ENCODE measurements at regions not wholly inside any gene's neighbourhood (a gene's known extent, or its start where the extent isn't known, plus 50 kb on each side); places are given as distances from the start of the nearest gene placed in this dataset.
"Not testable (repeated sequence)": the region's sequence is repeated elsewhere in the genome, so short reads cannot be mapped to it uniquely, and the experiment has no call there.

DNA sequence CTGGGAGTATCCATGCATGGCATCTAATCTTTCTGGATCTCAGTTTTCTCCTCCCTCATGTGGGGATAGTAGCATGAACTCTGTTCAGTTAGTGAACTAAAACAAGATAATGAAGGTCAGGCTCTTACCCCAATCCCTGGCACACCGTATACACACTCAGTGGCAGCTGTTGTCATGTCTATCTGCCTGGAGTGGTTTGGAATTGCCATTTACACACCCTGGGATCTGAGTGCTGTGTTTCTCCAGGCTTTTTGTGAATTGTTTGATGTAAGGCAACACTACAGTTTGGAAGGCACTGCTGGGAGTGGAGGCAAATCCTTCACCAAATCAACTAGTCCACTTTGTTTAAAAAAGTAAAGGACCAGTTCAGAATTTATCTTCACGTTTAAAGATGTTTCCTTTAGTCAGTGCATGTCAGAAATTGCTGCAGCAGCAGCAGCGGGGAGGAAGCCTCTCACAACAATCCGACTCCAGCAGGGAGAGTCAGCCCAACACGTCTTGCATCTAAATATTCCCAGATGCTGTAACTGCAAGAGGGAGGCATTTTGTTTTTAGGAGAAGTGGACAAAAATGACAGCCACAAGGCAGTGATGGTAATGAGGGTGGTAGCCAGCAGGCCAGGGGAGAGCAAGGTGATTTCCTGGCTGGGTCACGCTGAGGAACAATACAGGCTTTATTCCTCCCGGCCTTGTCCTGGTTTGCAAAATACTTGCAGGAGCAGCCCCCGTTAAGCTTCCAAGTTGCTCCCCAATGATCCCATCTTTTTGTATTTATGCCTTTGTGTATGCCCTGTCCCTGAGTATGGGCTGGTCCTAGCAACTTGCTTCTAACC lies 128.5 kb upstream of the LRIG1 start:
- FAIRE-seq (no peak), DNase-seq (ENCODE audit: low spot score) (no peak)

DNA sequence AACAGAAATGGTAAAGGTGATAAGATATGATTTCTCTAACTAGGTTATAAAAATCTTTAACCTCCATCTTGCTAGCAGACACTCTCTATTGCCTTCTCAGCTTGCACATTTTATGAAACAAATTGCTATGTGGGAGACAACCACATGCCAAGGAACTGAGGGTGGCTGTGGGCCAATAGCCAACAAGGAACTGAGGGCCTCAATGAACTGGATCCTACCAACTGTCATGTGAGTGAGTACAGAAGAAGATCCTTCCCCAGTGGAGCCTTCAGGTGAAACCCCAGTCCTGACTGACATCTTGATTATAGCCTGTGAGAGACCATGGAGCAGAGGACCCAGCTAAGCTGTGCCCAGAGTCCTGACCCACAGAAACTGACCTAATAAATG lies 129.2 kb upstream of the LRIG1 start:
- FAIRE-seq, result no peak
- DNase-seq (ENCODE audit: low spot score), result no peak

DNA sequence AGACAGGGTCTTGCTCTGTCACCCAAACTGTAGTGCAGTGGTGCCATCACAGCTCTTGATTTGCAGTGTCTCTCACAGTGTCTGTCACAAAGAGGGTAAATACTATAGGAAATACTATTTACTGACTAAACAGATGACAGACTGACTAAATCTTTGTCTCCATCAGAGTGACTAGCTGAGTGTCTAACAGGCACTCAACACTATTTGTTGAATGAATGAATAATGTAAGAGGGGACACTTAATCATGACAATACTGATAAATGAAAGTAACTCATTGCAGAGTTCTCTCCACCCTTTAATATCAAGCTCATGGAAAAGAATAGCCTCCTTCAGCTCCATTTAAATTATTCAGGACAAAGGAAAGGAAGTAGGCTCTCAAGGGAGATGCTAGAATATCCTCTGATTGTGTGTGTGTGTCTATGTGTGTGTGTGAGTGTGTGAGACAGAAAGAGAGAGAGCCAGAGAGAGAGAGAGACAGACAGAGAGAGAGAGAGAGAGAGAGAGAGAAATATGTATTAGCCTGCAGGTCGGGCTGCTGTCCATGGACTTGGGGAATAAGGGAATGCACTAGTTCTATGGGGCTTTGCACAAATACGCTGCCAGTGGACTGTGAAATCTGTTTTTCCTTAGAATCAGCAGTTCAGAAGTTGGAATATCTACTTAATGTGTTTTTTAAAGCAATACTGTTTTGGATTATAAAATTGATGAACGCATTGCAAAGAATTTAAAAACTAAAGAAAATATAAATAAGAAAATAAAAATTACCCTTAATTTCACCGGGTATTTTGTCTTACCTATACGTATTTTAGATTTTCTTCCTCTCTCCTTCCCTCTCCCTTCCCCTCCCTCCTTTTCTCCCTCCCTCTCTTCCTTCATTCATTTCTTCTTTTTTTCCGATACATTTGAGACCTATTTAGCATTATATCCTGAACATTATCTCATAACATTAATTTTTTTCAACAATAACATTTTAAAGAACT lies 132.9 kb upstream of the LRIG1 start:
- FAIRE-seq (no peak), DNase-seq (ENCODE audit: low spot score) (no peak)

DNA sequence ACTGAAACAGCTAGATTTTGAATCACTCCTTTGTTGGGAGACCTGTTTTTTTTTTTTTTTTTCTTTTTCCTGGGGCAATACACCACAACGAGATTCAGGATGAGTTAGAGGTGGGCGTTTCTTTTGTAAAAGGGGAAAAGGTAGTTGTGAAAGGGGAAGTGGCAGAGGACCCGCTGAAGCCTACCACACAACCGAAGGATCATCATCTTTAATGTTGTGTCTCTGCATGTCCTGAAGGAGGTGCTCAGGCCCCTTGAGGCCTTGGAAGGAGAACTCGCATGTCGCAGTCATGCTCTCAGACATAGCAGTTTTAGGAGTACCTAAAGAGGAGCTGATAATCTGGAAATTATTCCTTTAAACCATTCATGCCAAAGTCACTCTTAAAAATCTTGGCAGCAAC lies 137.9 kb upstream of the LRIG1 start:
- no peak for DNase-seq (ENCODE audit: low spot score)
- no peak for FAIRE-seq

DNA sequence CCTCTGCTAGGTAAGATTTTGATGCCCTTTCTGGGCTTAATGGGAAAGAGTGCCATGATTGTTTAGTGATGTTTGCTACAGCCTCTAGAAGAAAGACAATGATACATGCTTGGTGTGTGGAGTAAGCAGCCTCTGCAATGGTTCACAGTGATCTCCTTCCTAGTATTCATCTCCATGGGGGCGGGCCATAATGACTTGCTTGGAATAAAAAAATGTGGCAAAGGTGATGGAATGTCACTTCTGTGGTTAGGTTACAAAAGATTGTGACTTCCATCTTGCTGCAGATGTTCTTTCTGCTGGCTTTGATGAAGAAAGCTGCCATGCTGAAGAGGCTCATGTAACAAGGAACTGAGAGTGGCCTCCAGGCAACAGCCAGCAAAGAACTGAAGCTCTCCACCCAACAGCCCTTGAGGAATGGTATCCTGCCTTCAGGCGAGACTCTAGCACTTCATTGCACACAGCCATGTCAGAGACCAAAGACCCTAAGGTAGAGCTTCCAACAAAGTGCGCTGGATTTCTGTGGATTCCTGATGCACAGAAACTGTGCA lies 139.1 kb upstream of the LRIG1 start:
- DNase-seq (ENCODE audit: low spot score) (no peak), FAIRE-seq (no peak)

DNA sequence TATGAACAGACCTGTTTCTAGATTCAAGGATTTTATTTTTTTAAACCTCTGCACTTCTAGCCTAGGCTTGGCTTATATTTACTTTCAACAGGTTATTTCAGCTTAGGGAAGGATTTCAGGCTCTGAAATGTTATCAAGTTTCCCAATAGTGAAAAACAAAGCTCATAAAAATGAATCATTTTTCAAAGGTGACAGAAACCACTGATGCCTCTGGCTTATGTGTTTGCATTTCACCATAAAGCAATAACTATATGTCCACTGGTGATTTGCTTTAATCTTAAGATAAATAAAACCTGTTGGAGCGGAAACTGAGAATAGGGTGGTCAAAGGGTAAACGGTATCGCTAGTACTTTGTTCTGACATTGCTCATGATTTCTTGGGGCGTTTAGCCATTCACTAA lies 141.2 kb upstream of the LRIG1 start:
- FAIRE-seq (no peak), DNase-seq (ENCODE audit: low spot score) (no peak)

DNA sequence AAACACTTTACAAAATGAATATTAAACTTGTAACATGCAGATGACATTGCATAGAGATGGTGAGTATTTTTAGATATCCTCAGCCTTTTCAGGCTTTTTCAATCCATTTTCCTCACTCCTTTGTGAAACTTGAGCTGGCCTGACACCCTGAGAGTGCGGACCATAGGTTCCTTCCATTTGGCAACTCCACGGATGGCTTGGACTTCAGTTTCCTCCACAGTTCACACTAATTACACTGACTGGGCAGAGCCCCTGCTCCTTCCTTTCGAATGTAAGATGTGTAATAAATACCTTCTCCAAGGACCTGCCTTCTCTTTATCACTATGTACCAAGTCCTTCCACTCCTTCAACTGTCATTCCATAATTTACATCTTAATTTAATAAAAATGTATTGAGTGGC lies 141.7 kb upstream of the LRIG1 start:
- FAIRE-seq (no peak), DNase-seq (ENCODE audit: low spot score) (no peak)

DNA sequence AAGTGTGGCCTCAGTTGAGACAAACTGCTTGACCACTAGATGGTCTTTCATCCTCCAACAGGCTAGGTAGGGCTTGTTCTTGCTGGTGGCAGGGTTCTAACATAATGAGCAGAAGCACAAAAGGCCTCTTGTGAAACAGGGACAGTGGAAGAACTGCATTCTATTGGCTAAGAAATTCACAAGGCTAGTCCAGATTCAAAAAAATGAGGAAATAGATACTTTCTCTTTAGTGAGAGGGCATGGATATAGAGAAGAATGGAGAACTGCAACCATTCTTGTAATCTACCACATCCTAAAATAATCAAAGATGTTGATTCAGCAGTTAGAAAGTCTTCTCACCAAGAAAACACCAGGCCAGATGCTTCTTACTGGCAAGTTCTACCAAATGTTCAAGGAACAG lies 143.7 kb upstream of the LRIG1 start:
- DNase-seq (ENCODE audit: low spot score) (no peak), FAIRE-seq (no peak)

DNA sequence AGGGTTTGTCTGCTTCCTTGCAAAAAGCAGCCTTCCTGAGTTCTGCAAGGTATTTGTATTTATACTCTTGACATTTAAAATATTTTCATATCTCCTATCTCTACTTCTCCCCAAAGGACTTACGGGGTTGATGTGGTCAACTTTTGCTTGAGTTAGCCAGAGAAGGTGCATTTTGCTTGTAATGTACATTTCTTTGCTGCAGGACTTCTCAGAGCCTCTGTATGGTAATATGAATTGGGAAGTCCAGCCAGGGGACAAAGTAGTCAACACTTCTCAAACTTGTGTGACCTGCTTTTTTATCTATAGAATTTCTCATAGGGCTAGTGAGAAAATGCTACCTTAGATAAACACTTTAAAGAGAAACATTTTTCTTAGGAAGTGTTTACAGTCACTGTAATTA lies 148.2 kb upstream of the LRIG1 start:
- FAIRE-seq (no peak), DNase-seq (ENCODE audit: low spot score) (no peak)

DNA sequence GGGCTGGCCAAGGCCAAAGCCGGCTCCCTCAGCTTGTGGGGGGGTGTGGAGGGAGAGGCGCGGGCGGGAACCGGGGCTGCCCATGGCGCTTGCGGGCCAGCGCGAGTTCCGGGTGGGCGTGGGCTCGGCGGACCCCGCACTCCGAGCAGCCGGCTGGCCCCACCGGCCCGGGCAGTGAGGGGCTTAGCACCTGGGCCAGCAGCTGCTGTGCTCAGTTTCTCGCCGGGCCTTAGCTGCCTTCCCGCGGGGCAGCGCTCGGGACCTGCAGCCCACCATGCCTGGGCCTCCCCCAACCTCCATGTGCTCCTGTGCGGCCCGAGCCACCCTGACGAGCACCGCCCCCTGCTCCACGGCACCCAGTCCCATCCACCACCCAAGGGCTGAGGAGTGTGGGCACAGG lies 150.7 kb upstream of the LRIG1 start:
- FAIRE-seq; DNase-seq (ENCODE audit: low spot score): not testable (repeated sequence)

DNA sequence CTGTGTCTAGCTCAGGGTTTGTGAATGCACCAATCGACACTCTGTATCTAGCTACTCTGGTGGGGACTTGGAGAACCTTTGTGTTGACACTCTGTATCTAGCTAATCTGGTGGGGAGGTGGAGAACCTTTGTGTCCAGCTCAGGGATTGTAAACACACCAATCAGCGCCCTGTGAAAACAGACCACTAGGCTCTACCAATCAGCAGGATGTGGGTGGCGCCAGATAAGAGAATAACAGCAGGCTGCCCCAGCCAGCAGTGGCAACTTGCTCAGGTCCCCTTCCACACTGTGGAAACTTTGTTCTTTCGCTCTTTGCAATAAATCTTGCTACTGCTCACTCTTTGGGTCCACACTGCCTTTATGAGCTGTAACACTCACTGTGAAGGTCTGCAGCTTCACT lies 151.3 kb upstream of the LRIG1 start:
- not testable (repeated sequence) for FAIRE-seq

DNA sequence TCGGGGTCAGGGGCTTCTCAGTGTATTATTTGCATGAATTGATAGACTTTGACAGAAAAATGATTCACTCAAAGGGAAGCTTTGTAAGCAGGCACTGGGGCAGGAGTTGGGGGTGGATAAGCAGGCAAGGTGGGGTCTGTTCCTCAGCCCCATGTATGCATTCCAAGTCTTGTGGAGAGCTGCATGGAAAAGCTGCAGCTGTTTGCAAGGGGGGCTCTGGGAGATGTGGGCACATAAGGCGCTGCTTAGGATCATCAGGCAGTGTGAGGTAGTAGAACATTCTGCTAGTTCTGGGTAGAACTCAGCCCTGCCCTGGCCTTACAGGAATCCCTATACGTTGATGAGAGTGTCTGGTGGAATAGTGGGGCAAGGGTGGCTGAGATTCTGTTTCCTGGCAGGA lies 154.2 kb upstream of the LRIG1 start:
- DNase-seq (ENCODE audit: low spot score) (no peak), FAIRE-seq (no peak)

More for the DNA sequence above, 151.3 kb upstream of the LRIG1 start:
- DNase-seq (ENCODE audit: low spot score), result not testable (repeated sequence)

DNA sequence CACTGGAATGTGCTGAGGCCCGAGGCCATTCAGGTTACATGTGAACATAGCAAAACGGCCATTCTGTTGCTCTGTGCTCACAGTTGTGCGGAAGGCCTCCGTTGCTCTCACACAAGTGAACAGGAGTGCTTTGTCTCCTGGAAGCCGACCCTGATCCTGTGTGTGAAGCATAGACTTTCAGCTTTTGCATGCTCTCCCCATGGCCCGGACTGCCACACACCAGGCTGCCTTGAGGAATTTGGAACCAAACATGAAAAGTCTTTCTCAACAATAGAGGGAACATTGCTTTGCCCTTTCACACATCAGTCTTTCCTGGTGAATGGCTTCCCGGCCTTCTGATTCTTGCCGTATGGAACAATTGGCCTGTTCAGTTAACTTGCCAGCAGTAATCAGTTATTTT lies 154.8 kb upstream of the LRIG1 start:
- FAIRE-seq, result no peak
- DNase-seq (ENCODE audit: low spot score), result no peak

DNA sequence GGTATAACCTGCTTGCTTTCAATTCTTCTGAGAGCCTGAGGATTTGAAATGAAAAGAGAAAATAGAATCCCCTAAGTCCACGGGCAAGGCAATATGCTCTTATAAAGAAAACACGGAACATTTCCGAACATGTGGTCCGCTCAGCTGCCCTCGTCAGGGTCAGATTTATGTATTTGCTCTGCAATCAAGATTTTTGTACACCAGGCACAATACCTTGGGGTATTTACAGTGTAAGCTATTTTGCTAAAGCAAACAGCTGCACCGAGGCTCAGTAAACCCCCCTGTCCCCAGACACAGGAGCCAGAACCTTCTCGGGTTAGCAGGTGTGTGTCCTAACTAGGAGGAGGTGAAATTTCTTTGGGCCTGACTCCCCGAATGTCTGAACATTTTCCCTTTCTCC lies 155.8 kb upstream of the LRIG1 start:
- DNase-seq (ENCODE audit: low spot score) (no peak), FAIRE-seq (no peak)

DNA sequence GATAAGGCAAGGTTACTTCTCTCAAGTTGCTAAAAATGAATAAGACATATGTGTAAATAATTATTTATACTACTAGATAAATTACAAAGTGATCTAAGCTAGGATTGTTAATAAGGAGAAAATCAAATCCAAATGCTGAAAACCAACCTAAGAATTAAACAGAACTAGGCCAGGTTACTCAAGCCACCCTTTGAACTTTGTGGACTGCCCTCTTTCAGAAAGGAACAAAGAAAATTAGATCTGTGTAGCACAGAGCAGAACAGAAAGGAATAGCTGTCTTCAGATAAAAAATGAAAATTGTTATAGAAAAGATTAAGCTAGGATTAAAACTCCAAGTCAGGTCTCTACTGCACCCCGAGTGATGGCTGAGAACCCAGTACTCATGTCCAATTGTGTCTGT lies 158.2 kb upstream of the LRIG1 start:
- FAIRE-seq (no peak), DNase-seq (ENCODE audit: low spot score) (no peak)

DNA sequence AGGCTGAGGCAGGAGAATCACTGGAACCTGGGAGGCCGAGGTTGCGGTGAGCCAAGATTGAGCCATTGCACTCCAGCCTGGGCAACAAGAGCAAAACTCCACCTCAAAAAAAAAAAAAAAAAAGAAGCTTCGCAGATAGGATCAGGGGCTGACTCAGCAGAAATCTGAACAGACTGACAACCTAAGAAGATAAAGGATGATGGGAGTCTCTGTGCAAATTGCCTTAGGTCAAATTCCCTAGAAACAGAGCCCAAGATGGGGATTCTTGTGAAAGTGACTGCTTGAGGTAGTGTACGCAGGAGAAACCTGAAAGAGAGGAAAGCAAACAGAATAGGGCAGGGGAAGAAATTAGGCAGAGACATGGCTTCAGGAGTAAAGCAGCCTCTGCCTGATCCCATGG lies 160.8 kb upstream of the LRIG1 start:
- FAIRE-seq (no peak), DNase-seq (ENCODE audit: low spot score) (no peak)

DNA sequence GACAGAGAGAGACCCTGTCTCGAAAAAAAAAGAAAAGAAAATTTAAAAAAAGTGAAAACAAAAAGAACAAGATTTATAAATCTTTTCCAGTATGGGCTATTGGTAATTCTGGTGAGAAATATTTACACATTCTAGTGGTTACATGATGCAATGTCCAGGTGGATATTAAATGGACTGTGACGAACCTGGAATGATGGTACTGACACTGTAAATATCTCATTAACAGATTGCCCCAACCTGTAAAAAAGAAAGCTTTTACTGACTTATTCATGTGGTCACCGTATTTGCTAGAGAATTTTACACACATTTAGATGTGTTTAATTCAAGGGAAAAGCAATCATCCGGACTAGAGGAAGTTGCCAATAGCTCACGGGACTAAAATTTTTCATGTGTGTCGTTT lies 162.1 kb upstream of the LRIG1 start:
- FAIRE-seq, result no peak
- no peak for DNase-seq (ENCODE audit: low spot score)

DNA sequence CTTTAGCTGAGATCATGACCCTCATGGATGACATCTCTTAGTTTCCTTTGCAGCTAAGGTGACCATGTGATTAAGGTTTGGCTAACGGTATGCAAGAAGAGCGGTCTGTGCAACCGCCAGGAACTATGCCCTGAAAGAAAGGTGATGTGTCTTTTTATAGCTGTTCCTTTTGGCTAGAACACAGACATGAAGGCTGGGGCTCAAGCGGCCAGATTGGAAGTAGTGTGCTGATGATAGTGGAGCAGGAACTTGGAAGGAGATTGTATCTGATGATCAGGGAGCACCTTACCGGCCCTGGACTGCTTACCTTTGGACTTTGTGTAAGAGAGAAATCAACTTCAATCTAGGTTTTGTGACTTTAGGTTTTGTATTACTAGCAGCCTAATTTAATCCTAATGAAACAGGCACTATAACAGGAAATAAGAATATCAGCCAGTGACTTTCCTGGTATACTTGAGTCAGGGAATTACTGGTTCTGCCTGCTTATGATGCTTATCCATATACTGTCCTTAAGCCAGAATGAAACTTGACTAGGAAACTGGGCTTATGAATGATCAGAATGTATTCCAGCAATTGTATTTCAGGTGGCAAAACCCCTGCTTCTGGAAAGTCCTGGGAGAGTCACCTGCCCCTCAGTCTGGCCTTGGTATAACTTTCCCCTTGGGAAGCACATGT lies 164.3 kb upstream of the LRIG1 start:
- FAIRE-seq, result peak; percentile 32

DNA sequence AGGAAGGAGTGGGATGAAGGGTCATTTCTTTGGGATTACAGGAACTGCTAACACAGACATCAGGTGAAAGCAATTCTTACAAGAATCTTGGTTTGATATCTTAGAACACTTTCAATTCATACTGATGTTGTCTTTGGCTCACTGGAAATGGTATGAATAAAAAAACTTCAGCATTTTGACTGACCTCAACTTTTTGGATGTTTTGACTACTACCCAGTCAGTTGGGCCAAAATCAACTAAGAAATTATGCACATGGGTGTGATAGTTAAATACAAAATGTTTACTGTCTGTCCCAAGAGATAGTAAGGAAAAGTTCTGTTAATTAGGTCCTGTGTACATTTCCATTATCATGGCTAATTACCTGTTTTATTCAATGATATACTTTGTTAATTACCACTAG lies 165.5 kb upstream of the LRIG1 start:
- DNase-seq (ENCODE audit: low spot score) (no peak), FAIRE-seq (no peak)

More for the DNA sequence above, 164.3 kb upstream of the LRIG1 start:
- no peak for DNase-seq (ENCODE audit: low spot score)

DNA sequence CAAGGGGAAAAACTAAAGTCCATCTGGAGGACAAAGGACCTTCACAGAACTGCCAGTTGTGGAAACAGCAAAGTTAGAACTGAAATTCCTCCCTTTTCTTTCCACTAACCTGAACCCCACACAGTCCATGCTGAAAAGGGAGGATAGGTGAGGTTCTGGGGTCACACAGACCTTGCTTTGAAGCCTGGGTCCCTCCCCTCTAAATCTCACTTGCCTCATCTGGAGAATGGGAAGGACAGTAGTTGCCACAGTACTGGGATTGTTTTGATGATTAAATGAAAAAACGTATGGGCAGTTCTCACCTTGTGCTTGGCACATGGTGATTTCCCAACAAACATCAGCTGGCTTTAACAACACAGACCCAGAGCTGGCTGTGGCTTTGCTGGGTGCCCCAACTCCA lies 166.4 kb upstream of the LRIG1 start:
- FAIRE-seq (no peak), DNase-seq (ENCODE audit: low spot score) (no peak)

DNA sequence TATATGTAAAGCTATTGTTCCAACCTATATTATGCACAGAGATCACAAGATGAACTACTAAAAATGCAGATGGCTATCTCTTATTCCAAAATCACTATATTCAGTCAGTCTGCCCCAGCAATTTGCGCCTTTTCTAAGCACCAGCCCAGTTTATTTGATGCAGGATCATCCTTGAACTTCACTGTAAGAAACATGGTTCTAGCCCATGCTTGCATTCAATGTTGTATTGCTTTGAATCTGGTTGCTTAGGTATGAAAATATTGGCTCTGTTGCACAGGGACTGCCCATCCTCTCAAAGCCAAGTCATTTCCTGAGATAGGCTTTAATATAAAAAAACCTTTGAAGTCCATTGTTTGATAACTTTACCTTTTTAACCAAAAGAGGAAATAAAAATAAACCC lies 170.5 kb upstream of the LRIG1 start:
- DNase-seq (ENCODE audit: low spot score) (no peak), FAIRE-seq (no peak)

DNA sequence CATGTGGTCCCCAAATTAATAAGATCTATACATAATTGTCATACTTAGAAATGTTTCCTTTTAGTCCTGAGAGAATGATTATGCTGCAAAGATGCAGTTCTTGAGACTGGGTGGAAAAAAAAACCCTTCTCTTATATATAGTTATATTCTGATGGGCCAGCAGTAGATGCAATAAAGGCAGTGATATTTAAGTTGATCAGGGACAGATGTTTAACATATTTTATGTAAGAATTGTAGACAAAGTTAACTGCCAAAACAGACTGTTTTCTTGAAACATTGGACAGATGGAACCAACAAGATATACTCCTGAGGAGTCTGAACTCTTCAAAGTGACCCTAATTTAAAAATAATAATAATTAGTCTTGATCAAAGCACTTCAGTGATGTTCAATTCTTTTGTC lies 172.0 kb upstream of the LRIG1 start:
- DNase-seq (ENCODE audit: low spot score), result no peak
- no peak for FAIRE-seq
